K562 (cell line): ENCODE measurements at regions not wholly inside any gene's neighbourhood (a gene's known extent, or its start where the extent isn't known, plus 50 kb on each side); places are given as distances from the start of the nearest gene placed in this dataset.

ENCODE experiments used
- SETDB1 ChIP-seq: IDR thresholded peaks from one replicate; pipeline ENCODE4 v1.6.1; 2012; ENCODE audit warnings: low read length, control low read depth, inconsistent platforms
- SMAD3 ChIP-seq: fragments of 450-650 bp; formaldehyde crosslinking; conservative IDR thresholded peaks from 2 replicates; pipeline ENCODE4 v1.4.0; 2020; ENCODE audit warnings: mild to moderate bottlenecking
- ZNF12 ChIP-seq: sonication (generic); formaldehyde crosslinking; IDR thresholded peaks from 2 replicates; pipeline ENCODE4 v1.4.0; 2020; ENCODE audit warnings: mild to moderate bottlenecking, missing genetic modification reagents
- ZNF584 ChIP-seq: fragments of 200-800 bp; sonication (Bioruptor generic); IDR thresholded peaks from 2 replicates; pipeline ENCODE4 v1.6.1; 2016; ENCODE audit warnings: low read depth, mild to moderate bottlenecking, missing genetic modification characterization, missing compliant biosample characterization
- ZNF830 ChIP-seq: fragments of 250-450 bp; sonication (Bioruptor Pico); IDR thresholded peaks from 2 replicates; pipeline ENCODE4 v1.5.0; 2021; ENCODE audit warnings: mild to moderate bottlenecking
- TF ChIP-seq, protein P1 (sequence below): sonication (generic); formaldehyde crosslinking; IDR thresholded peaks from 2 replicates; pipeline ENCODE4 v1.8.1; 2023; ENCODE audit warnings: missing genetic modification reagents, mild to moderate bottlenecking, borderline replicate concordance
- TF ChIP-seq, protein P2 (sequence below): sonication (generic); formaldehyde crosslinking; IDR thresholded peaks from 2 replicates; pipeline ENCODE4 v1.8.0; 2022; ENCODE audit warnings: mild to moderate bottlenecking, missing genetic modification reagents, borderline replicate concordance
- TF ChIP-seq, protein P3 (sequence below): fragments of 450-650 bp; IDR thresholded peaks from 2 replicates; pipeline ENCODE4 v1.6.1; 2016; ENCODE audit warnings: borderline replicate concordance
- TF ChIP-seq, protein P4 (sequence below): sonication (generic); formaldehyde crosslinking; IDR thresholded peaks from 2 replicates; pipeline ENCODE4 v1.8.1; 2023; ENCODE audit warnings: mild to moderate bottlenecking, missing genetic modification reagents

DNA sequence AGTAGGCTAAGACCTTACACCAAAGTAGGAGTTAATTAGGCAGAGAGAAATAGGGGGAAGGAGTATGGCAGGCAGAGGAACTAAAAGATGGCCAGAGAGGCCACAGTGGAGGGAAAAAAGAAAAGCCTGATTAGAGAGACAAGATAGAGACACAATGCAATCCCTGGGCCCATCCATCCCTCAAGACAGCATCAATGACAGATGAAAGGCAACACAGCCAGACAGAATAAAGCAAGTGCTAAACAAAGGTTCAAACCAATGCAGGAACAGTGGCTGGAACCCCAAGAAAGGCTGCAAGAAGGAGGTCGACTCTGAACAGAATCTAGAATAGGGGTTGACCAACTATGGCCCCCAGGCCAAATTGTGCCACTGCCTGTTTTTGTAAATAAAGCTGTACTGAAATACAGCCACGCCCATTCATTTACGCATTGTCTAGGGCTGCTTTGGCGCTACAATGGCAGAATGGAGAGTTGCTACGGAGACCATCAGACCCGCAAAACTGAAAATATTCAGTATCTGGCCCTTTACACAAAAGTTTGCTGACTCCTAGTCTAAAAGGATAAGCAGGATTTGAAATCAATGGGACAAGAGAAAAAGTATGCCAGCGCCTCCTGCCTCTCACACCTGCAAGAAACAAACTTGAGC is 473.3 kb upstream of the PSMD7 start:
- TF ChIP-seq SETDB1 (no peak), ZNF12 (CRISPR knock-in tag) (no peak), SMAD3 (CRISPR knock-in tag) (no peak), ZNF584 (no peak), ZNF830 (CRISPR knock-in tag) (no peak)
- TF ChIP-seq, protein P1, sequence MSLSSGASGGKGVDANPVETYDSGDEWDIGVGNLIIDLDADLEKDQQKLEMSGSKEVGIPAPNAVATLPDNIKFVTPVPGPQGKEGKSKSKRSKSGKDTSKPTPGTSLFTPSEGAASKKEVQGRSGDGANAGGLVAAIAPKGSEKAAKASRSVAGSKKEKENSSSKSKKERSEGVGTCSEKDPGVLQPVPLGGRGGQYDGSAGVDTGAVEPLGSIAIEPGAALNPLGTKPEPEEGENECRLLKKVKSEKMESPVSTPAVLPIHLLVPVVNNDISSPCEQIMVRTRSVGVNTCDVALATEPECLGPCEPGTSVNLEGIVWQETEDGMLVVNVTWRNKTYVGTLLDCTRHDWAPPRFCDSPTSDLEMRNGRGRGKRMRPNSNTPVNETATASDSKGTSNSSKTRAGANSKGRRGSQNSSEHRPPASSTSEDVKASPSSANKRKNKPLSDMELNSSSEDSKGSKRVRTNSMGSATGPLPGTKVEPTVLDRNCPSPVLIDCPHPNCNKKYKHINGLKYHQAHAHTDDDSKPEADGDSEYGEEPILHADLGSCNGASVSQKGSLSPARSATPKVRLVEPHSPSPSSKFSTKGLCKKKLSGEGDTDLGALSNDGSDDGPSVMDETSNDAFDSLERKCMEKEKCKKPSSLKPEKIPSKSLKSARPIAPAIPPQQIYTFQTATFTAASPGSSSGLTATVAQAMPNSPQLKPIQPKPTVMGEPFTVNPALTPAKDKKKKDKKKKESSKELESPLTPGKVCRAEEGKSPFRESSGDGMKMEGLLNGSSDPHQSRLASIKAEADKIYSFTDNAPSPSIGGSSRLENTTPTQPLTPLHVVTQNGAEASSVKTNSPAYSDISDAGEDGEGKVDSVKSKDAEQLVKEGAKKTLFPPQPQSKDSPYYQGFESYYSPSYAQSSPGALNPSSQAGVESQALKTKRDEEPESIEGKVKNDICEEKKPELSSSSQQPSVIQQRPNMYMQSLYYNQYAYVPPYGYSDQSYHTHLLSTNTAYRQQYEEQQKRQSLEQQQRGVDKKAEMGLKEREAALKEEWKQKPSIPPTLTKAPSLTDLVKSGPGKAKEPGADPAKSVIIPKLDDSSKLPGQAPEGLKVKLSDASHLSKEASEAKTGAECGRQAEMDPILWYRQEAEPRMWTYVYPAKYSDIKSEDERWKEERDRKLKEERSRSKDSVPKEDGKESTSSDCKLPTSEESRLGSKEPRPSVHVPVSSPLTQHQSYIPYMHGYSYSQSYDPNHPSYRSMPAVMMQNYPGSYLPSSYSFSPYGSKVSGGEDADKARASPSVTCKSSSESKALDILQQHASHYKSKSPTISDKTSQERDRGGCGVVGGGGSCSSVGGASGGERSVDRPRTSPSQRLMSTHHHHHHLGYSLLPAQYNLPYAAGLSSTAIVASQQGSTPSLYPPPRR (CRISPR knock-in tag), result no peak
- TF ChIP-seq, protein P2, sequence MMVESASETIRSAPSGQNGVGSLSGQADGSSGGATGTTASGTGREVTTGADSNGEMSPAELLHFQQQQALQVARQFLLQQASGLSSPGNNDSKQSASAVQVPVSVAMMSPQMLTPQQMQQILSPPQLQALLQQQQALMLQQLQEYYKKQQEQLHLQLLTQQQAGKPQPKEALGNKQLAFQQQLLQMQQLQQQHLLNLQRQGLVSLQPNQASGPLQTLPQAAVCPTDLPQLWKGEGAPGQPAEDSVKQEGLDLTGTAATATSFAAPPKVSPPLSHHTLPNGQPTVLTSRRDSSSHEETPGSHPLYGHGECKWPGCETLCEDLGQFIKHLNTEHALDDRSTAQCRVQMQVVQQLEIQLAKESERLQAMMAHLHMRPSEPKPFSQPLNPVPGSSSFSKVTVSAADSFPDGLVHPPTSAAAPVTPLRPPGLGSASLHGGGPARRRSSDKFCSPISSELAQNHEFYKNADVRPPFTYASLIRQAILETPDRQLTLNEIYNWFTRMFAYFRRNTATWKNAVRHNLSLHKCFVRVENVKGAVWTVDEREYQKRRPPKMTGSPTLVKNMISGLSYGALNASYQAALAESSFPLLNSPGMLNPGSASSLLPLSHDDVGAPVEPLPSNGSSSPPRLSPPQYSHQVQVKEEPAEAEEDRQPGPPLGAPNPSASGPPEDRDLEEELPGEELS, result no peak
- TF ChIP-seq, protein P3, sequence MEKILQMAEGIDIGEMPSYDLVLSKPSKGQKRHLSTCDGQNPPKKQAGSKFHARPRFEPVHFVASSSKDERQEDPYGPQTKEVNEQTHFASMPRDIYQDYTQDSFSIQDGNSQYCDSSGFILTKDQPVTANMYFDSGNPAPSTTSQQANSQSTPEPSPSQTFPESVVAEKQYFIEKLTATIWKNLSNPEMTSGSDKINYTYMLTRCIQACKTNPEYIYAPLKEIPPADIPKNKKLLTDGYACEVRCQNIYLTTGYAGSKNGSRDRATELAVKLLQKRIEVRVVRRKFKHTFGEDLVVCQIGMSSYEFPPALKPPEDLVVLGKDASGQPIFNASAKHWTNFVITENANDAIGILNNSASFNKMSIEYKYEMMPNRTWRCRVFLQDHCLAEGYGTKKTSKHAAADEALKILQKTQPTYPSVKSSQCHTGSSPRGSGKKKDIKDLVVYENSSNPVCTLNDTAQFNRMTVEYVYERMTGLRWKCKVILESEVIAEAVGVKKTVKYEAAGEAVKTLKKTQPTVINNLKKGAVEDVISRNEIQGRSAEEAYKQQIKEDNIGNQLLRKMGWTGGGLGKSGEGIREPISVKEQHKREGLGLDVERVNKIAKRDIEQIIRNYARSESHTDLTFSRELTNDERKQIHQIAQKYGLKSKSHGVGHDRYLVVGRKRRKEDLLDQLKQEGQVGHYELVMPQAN, result no peak
- TF ChIP-seq, protein P4, sequence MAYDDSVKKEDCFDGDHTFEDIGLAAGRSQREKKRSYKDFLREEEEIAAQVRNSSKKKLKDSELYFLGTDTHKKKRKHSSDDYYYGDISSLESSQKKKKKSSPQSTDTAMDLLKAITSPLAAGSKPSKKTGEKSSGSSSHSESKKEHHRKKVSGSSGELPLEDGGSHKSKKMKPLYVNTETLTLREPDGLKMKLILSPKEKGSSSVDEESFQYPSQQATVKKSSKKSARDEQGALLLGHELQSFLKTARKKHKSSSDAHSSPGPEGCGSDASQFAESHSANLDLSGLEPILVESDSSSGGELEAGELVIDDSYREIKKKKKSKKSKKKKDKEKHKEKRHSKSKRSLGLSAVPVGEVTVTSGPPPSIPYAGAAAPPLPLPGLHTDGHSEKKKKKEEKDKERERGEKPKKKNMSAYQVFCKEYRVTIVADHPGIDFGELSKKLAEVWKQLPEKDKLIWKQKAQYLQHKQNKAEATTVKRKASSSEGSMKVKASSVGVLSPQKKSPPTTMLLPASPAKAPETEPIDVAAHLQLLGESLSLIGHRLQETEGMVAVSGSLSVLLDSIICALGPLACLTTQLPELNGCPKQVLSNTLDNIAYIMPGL (CRISPR knock-in tag), result no peak
